Frontal cortex (tissue), 3 donors: ENCODE measurements at regions not wholly inside any gene's neighbourhood (a gene's known extent, or its start where the extent isn't known, plus 50 kb on each side); places are given as distances from the start of the nearest gene placed in this dataset.
"Not testable (repeated sequence)": the region's sequence is repeated elsewhere in the genome, so short reads cannot be mapped to it uniquely, and the experiment has no call there.

Source experiments
- DNase-seq, 2 donors: peaks; one replicate each; pipeline ENCODE4 v3.0.0; 2012; ENCODE audit warnings: low spot score in 2 of 2
- FAIRE-seq: peaks from 2 replicates; lab custom pipeline; 2012; peaks lifted over from hg19 to GRCh38; lab: Jason Lieb, UNC
- donor health status: control.
- donor health status: control.
- donor health status: control.

DNA sequence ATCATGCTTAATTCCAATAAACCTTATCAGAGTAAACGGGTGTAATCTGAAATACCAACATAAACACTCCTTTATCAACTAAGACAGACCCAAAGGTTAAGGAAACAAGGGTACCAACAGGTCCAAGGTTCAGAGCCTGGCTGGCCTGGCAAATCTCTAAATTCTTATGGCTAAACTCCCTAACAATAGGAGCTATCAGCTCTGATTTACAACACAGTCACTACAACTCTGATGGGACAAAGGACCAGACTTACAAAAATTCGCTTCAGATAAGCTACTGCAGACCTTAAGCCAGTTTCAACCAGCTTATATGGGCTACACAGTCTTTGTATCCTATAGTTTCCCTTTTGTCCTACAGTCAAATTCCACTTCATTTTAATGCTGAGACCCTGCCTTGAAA is 381.9 kb downstream of the ZWINT start:
- DNase-seq (no peak), FAIRE-seq (no peak)

GRCh38 chr10:55966101-55966500 is 395.0 kb downstream of the ZWINT start:
- FAIRE-seq (no peak), DNase-seq (no peak)

- DNase-seq (no peak), FAIRE-seq (no peak)
These were observed 417.7 kb downstream of the ZWINT start for GRCh38 chr10:55943403-55943802.

GRCh38 chr10:55929291-55929690 is 431.8 kb downstream of the ZWINT start:
- FAIRE-seq (no peak), DNase-seq (no peak)

DNA sequence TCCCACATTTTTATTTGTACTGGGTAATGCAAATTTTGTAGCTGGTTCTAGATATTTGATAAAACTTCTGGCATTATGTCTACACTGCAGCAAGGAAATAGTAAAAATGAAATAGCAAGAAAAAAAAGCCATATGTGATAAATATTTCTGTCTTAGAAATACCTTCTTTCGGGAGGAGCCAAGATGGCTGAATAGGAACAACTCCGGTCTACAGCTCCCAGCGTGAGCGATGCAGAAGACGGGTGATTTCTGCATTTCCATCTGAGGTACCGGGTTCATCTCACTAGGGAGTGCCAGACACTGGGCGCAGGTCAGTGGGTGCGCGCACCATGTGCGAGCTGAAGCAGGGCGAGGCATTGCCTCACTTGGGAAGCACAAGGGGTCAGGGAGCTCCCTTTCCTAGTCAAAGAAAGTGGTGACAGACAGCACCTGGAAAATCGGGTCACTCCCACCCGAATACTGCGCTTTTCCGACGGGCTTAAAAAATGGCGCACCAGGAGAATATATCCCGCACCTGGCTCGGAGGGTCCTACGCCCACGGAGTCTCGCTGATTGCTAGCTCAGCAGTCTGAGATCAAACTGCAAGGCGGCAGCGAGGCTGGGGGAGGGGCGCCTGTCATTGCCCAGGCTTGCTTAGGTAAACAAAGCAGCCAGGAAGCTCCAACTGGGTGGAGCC is 461.4 kb downstream of the ZWINT start:
- DNase-seq, FAIRE-seq: not testable (repeated sequence)

- FAIRE-seq (no peak), DNase-seq (no peak)
These were observed 463.6 kb downstream of the ZWINT start for GRCh38 chr10:55897490-55897921.

- no peak for DNase-seq
- FAIRE-seq: no peak
These were observed 468.8 kb downstream of the ZWINT start for GRCh38 chr10:55892276-55892675.

- FAIRE-seq (no peak), DNase-seq (no peak)
These were observed 479.5 kb downstream of the ZWINT start for GRCh38 chr10:55881588-55881987.

DNA sequence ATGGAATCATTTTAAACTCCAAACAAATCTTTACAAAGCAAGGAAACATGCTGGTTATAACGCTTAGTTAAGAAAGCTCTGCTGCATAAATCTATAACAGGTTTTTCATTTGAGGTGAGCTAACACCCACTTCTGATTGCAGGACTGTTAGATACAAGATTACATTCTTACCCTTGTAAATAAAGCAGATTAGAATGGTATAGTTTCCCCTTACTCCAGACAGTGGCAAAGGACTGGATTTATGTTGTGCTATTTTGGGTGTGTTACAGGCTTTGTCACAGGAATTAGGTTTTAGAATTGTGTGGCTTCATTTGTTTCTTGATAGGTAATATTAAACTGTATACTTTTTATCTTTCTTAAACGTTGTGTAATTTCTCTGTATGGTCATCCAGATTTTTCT is 487.6 kb downstream of the ZWINT start:
- FAIRE-seq (no peak), DNase-seq (no peak)

GRCh38 chr10:55870186-55870585 is 490.9 kb downstream of the ZWINT start:
- FAIRE-seq (no peak), DNase-seq (no peak)

GRCh38 chr10:55867848-55868247 is 493.2 kb downstream of the ZWINT start:
- FAIRE-seq: no peak
- DNase-seq: no peak

DNA sequence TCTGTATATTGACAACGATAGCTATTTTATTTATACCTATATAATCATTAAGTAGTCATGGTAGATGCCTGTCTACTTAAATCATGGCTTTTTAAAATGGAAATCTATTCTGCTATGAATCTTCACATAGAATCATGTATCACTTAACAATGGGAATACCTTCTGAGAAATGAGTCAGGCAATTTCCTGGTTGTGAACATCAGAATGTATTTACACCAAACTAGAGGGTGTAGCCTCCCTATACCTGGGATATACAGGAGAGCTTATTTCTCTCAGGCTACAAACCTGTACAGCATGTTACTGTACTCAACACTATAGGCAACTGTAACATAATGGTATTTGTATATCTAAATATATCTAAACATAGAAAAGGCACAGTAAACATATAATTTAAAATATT is 502.3 kb downstream of the ZWINT start:
- FAIRE-seq (no peak), DNase-seq (no peak)

DNA sequence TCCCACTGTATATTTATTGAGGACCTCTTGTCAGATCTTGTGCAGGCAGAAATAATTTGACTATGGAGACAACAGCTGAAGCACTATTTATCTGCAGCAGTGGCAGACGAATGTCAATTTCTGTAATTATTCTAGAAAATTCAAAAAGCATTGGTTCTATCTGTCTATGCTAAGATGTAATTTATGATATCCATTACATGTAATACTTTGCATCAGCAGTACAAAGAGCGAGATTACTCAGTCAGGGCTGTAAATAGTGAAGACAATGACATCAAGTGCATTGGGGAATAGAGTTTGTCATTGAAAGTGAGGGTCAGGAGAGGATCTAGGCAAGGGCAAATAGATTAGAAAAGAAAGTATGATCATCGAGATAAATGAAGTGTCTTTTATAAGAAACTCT is 508.2 kb downstream of the ZWINT start:
- no peak for DNase-seq
- FAIRE-seq: no peak

- no peak for FAIRE-seq
- DNase-seq: no peak
These were observed 523.8 kb downstream of the ZWINT start for GRCh38 chr10:55837273-55837672.

DNA sequence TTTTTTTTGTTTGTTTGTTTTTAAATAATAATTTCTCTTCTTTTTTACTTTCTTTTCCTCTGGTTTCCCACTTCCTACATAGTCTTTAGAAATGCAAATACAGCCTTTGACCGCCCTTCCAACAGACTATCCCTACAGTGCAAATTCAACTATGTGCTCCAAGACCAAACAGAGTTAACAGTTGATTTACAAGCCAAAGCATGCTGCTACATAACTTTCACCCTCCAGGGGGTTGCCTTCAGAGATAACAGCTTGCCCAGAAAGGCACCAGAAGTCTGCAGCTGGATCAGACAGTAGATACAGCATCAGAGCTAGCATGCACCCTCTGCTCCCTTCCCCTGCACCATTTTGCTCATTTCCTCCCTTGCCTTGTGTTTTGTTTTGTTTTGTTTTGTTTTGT is 539.0 kb downstream of the ZWINT start:
- DNase-seq (no peak), FAIRE-seq (no peak)

DNA sequence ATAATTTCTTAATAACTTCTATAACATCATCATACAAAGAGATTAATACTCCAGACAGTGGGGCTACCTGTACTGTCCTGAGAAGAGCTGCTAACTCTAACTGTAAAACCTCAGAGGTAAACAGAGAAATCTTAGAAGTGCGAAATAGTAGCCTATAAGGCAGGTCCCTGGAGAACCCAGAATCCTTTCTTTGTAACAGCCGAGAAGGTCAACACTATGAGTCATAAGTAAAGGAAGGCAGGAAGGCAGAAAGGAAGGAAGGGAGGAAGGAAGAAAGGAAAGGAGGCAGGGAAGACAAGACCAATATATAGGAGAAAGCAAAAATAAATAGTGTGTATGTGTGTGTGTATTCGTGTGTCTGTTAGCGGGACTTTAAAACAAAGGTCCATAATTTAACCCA is 540.6 kb downstream of the ZWINT start:
- DNase-seq (no peak), FAIRE-seq (no peak)

- FAIRE-seq: no peak
- no peak for DNase-seq
These were observed 541.0 kb downstream of the ZWINT start for GRCh38 chr10:55820071-55820470.

GRCh38 chr10:55813451-55814170 is 547.4 kb downstream of the ZWINT start:
- no peak for FAIRE-seq

DNA sequence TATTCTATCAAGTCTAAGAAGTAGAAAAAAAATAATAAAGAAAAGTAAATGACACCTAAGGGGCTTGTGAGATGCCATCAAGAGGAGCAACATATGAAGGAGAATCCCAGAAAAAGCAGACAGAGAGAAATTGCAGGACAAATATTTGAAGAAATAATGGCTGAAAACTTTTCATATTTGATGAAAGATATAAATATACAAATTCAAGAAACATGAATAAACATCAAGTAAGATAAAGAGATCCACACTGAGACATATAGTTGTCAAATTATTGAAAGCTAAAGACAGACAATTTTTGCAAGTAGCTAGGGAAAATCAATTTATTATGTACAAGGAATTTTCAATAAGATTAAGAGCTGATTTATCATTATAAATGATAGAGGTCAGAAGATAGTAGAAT is 558.0 kb downstream of the ZWINT start:
- FAIRE-seq (no peak), DNase-seq (no peak)

More at GRCh38 chr10:55813451-55814170, 547.4 kb downstream of the ZWINT start:
- DNase-seq: no peak

DNA sequence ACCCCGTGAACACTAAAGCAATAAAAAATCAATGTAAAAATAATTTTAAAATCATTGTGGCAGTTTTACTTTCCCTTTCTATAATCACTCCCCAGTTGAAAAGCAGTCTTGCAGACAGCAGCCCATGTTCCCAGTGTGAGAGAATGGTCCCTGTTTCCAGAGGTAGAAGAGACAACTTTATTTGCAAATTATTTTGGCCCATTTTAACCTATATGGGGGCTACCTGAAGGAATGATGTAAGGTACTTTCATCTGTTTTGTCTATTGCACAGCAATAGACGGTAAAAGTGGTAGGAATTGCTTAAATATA is 559.8 kb downstream of the ZWINT start:
- no peak for FAIRE-seq

DNA sequence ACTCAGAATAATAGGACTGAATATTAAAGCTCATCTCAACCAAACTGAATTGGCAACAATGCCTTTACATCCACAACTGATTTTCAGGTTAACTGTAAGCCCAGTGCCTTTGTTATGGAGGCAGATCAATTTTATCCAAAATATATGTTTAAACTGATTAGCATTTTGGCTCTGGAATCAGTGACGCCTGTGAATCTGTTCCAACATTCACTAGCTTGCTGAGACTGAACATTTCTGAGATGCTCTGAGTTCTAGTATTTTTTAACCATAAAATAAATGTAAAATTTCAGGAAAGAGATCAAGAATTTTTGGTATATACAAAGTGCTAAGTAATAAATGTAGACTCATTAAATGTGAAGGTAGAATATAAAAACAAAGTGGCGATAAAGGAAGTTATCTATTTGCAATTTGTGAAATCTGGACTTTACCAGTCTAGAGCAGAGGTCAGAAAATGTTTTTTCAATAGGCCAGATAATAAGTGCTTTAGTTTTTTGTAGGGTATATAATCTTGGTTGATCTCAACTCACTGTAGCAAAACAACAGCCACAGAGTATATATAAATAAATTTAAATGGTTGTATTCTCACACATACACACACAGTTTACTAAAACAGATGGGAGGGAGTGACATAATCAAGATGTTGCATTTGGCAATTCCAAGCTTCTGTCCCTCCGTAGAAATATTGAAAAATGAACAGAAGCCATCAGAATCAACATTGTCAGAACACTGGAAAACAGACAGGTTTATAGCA is 560.3 kb downstream of the ZWINT start:
- no peak for FAIRE-seq
- DNase-seq: no peak

More for the DNA sequence above, 559.8 kb downstream of the ZWINT start:
- DNase-seq: no peak
